ENCODE measurements at regions not wholly inside any gene's neighbourhood (a gene's known extent, or its start where the extent isn't known, plus 50 kb on each side); places are given as distances from the start of the nearest gene placed in this dataset.
A peak's percentile ranks its signal among the peaks of the same experiment; 100 is the strongest.
"Not testable (repeated sequence)": the region's sequence is repeated elsewhere in the genome, so short reads cannot be mapped to it uniquely, and the experiment has no call there.

DNA sequence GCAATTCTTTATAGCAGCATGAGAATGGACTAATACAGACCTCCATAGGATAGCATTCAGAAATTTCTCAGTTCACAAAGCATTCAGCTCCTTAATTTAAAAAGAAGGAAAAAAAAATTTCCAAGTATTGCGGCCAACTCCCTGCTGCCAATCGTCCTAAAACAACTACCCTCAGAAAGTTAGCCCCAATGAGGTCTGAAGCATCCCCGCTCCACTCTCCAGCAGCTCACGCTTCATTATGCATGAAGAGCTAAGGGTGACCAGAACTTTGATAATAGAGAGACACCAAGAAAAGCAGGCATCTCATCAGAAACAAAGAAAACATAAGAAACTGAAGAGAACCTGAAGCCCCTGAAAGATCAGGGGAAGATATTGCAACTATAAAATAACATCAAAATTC lies 172.8 kb upstream of the NUDT4 start:
- DNase-seq (ENCODE audit: low read depth) = no peak

DNA sequence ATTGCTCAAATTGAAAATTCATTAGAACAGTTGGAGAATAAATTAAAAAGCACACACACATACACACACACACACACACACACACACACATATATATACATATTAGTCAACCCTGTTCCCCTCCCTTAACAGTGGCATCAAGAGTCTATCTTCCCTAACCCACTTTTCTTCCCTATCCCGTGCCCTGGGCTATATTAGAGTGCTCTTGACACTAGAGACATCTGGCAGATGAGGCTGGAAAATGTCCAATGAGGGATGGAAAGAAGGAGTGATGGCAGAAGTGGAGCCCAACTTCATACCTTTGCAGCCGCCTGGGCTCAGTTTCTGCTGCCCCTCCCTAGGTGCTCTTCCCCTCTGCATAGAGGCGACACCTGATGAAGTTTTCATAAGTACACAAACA lies 172.4 kb upstream of the NUDT4 start:
- no peak for DNase-seq (ENCODE audit: low read depth)

DNA sequence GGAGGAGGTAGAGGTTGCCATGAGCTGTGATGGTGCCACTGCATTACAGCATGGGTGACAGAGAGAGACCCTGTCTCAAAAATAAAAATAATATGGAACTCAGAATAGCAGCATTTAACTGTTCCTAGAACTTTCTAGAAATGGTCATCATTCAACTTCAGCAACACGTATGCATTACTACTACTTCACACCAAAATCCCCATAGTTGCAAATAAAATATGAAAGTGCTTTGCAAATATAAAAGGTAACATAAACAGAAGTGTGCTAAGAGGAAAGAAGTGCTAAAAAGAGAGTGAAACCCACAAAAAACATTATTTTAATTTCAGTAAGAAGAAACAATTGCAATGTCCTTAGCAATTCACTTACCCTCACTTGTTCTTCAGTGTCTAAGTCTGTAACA lies 169.7 kb upstream of the NUDT4 start:
- DNase-seq (ENCODE audit: low read depth) = no peak

DNA sequence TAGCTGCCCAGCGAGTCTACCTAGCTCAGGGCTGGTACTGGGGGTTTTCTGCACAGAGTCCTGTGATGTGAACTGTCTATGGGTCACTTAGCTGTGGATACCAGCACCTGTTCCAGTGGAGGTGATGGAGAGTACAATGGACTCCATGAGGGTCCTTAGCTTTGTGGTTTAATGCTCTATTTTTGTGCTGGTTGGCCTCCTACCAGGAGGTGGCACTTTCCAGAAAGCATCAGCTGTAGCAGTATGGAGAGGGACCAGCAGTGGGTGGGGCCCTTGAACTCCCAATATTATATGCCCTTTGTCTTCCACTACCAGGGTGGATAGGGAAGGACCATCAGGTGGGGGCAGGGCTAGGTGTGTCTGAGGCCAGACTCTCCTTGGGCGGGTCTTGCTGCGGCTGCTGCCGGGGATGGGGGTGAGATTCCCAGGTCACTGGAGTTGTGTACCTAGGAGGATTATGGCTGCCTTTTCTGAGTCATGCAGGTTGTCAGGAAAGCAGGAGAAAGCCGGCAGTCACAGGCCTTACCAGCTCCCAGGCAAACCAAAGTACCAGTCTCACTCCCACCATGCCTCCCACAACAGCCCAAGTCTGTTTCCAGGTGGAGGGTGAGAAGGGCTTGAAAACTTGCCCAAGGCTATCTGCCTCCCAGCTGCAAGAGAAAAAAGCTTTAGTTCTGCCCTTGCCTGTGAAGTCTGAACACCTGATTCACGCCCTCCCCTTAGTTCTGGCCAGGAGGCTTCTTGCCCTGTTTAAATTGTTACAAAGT lies 163.0 kb upstream of the NUDT4 start:
- no peak for DNase-seq (ENCODE audit: low read depth)

DNA sequence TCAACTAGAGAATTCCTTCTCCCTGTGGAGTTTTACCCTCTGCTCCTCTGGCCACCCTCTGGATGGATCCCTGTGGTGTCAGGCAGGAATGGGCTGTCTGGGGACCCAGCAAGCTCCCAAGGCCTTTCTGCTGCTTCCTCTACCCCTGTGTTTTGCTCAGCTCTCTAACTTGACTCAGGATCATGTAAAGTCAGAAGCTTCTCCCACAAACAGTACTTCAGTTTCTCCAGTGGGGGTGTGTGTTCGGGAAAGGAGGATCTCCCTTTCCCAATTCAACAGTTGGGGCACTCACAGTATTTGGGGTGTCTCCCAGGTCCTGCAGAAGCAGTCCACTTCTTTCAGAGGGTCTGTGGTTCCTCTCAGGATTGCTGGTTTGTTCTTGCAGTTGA lies 162.4 kb upstream of the NUDT4 start:
- no peak for DNase-seq (ENCODE audit: low read depth)

DNA sequence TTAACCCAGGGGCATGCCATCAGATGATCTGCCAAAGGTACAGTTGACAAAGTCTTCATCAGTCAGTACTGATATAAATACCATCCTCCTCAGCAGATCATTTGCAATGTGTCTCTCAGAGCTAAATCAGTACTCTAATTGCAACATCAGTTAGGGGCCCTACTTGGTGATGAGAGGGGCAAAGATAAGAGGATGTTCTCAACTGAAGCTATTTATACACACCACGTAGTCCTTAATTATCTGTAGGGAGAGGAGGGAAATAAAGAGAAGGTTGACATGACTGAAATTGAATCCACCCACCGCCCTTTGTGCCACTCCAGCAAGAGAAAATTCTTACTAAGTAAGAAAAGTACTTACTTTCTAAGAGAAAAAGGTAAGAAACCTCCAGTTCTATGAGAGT lies 157.8 kb upstream of the NUDT4 start:
- no peak for DNase-seq (ENCODE audit: low read depth)

DNA sequence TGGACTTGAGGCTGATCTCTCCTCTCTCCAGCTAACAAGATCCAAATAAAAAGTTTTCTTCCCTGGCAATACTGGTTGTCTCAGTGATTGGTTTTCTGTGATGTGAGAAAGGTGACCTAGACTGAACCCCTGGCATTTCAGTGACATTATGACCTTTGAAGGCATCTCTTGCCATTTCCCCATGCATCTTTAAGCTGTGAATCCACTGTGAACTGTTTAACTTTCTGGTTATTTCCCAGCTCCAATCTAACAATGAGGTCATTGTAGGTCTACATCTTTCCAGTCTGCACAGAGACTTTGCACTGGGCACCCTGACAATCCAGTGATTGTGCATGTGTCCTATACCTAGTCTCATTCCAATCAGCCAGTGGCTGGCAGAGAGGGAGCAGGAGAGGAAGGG lies 155.9 kb upstream of the NUDT4 start:
- no peak for DNase-seq (ENCODE audit: low read depth)

DNA sequence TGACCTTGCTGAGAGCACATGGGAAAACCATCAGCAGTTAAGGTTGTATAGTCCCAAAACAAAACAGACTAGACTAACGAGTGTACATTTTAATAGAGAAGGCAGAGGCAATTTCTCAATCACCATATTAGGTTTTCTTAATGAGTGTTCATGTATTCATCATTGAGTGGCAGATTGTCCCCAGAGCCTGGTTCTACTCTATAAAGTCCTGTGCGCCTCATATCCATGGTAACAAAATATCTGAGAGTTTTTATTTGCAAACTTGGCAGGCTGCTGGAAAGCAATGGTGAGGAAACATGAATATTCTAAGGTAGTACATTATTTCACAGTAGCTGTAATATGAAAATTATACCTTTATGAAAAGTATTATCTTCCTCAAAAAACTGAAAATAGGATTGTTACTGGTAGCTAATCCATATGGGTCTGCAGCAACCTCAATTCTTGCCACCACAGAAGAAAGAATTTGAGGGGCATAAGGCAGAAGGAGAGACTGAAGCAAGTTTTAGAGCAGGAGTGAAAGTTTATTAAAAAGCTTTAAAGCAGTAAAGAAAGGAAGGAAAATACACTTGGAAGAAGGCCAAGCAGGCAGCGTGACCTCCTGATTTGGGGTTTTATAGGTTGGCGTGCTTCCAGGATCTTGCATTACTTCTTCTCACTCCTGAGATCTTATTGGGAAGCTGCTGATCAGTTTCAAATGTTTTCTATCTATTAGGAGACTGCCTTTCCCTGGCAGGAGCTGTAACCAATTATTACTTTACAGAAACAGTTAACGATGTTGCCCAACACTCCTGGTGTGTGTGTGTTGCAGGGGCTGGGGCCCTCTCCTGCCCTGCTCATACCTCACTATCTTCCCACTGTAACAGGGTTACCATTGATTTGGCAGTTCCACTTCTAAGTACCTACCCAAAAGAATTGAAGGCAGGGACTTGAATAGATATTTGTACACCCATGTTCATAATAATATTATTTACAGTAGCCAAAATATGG lies 154.0 kb upstream of the NUDT4 start:
- peak; percentile 57 for DNase-seq (ENCODE audit: low read depth)

DNA sequence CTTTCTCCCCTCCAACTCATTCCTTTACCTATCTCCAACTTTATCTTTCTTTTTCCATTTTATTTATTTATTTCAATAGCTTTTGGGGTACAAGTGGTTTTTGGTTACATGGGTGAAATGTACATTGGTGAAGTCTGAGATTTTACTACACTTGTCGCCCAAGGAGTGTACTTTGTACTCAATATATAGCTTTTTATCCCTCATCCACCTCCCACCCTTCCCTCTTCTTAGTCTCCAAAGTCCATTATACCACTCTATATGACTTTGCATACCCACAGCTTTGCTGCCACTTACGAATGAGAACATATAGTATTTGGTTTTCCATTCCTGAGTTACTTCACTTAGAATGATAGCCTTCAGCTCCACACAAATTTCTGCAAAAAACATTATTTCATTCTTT lies 152.6 kb upstream of the NUDT4 start:
- no peak for DNase-seq (ENCODE audit: low read depth)

DNA sequence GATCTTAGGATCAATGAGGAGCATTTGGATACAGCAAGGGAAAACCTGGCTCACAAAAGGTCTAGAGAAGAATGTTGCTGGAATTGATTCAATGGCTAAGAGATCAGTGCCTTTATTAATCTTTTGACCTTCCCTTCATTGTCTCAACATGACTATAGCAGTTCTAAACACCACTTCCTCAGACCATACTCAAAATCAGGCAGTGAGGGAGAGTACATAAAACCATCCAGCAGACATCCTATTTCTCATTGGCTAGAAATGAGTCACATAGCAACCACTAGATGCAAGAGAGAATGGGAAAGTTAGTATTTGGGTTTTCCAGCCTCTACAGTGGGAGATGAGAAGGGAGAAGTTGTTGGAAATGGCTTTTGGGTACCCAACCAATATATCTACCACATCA lies 151.4 kb upstream of the NUDT4 start:
- DNase-seq (ENCODE audit: low read depth) = no peak

DNA sequence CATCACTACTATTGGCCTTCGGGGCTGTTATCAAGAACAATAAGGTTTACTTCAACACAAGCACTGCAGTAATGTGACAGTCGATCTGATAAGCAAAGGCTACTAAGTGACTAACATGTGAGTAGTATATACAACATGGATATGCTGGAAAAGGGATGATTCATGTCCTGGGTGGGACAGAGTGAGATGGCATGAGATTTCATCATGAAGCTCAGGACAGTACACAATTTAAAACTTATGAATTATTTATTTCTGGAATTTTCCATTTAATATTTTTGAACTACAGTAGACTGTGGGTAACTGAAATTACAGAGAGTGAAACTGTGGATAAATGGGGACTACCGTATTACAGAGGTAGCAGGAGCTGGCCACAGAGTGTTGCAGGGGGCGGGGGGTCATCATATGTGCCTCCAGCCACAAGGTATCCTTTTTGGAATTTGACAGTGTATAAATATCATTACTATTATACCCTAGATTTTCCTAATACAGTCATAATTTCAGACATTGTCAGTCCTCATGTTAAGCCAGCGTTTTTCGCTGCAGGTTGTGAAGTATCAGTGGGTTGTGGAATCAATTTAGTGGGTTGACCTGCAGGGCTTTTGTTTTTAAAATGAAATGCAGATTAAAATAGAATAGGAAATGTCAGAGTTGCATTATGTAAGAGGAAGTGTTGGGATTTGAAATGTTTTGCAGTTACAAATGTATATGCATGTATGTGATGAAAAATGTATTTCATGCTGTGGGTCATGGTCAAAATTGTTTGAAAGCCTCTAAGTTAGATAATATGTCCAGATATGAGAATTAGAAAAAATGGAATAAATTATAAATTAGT lies 148.0 kb upstream of the NUDT4 start:
- DNase-seq (ENCODE audit: low read depth) = peak; percentile 53

DNA sequence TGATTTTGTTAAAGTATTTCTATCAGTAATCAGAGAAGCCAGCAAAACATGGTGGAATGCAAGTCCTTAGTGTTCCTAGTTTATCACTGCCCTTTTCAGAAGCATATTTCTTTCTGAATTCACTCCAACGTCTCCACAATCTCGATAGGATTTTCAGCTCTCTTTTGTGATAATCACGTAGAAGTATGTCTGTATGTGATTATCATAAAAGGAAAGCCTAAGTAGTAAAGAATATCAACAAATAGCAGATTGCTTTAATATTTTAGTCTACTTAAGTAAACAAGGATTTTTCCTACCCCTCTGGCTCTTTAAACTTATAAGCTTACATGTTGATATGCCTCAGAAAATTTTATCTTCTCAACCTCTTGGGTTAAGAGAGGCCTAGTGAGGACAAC lies 147.4 kb upstream of the NUDT4 start:
- DNase-seq (ENCODE audit: low read depth) = no peak

DNA sequence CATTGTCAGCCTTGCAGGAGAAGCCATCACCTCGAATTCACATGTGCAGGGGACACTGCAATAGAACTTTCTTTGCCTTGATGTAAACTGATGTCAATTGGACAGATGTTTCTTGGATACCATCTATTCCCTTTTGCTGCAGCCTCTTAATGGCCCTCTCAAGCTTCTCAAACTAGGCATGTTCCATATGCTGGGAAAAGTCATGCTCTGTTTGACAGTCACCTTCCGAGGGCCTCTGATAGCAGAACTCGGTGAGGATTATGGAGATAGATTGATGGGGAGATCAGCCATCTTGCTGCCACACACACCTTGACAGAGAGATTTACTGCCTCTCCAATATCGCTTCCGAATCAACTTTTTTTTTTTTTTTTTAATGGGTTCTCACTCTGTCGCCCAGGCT lies 145.8 kb upstream of the NUDT4 start:
- DNase-seq (ENCODE audit: low read depth) = no peak

DNA sequence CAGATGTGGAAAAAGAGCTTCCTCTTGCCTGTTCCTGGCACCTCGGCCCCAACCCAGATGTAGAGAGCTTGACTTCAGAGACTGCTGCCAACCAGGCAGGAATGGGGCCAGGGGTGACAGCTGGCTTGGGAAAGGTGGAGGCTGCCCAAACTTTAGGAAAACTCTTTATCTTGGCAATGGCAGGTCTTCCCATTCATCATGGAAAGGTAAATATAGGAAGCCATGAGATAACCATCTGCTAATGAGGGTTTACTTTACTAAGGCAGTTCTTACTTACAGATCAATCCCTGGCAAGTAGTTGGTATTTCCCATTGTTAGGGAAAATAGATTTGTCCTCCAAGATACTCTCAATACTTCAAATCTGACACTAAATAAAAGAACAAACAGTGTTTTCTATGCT lies 143.1 kb upstream of the NUDT4 start:
- no peak for DNase-seq (ENCODE audit: low read depth)

DNA sequence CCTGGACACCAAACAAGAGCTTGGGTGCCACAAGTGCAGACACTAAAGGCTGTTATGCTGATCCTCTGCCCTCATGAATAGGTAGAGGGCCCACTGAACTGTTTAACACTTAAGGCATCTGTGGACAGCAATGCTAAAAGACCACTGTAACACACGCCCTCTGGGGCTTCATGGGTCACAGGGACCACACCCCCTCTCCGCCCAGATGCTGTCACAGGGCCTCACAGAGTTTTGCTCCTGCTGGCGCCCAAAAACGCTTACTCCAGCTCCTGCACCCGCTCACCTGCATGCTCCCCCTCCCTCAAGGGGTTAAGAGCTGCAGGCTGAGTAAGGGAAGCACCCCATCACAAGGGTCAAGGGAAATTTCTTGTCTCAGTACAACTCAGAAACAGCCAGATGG lies 141.8 kb upstream of the NUDT4 start:
- no peak for DNase-seq (ENCODE audit: low read depth)

DNA sequence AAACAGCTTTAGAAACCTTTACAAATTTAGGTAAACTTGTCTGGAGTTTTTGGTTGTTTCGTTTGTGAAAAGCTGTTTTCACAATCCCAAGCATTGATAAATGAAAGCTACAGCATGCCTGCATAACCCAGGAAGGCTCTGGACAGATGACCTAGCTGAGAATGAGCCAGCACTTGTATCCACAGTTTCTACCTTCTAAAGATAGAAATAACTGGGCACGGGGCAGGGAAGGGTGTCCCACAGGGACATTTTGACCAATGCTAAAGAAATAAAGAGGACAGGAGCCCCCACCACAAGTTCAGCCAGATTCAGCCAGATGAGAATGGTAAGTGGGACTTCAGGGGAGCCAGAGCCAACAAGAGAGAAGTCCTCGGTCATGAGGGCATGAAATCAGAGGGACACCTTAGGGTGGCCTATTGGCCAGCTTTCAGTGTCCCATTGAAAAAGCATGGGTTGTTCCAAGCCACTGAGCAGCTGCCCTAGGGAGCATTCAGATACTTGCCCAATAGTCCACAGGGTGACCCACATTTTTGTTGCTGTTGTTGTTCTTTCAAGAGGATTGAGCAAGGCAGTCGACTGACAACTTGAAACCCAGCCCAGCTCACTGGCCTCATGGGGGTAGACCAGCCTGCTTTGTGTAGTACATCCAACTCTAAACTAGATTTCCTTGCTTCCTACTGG lies 140.3 kb upstream of the NUDT4 start:
- DNase-seq (ENCODE audit: low read depth) = no peak

DNA sequence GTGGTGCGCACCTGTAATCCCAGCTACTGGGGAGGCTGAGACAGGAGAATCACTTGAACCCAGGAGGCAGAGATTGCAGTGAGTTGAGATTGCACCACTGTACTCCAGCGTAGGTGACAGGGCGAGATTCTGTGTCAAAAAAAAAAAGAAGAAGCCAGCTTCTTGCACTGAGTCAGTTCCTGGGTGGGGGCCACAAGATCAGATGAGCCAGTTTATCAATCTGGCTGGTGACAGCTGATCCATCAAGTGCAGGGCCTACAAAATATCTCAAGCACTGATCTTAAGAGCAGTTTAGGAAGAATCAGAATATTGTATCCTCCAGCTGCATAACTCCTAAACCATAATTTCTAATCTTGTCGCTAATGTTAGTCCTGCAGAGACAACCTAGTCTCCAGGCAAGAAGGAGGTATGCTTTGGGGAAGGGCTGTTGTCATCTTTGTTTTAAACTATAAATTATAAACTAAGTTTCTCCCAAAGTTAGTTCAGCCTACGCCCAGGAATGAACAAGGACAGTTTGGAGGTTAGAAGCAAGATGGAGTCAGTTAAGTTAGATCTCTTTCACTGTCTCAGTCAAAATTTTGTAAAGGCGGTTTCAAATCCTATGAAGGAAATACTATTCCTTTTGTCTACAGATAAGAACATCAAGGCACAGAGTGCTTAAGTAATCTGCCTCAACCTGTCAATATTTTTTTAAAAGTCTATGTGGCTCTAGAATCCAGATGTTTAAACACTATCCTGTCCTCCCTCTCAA lies 139.0 kb upstream of the NUDT4 start:
- DNase-seq (ENCODE audit: low read depth) = not testable (repeated sequence)

DNA sequence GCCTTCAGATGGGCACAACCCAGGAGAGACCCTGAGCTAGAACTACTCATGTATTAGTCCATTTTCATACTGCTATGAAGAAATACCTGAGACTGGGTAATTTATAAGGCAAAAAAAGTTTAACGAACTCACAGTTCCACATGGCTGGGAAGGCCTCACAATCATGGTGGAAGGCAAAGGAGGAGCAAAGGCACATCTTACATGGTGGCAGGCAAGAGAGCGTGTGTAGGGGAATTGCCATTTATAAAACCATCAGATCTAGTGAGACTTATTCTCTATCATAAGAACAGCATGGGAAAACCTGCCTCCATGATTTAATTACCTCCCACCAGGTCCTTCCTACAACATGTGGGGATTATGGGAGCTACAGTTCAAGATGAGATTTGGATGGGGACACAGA lies 137.9 kb upstream of the NUDT4 start:
- DNase-seq (ENCODE audit: low read depth) = not testable (repeated sequence)

DNA sequence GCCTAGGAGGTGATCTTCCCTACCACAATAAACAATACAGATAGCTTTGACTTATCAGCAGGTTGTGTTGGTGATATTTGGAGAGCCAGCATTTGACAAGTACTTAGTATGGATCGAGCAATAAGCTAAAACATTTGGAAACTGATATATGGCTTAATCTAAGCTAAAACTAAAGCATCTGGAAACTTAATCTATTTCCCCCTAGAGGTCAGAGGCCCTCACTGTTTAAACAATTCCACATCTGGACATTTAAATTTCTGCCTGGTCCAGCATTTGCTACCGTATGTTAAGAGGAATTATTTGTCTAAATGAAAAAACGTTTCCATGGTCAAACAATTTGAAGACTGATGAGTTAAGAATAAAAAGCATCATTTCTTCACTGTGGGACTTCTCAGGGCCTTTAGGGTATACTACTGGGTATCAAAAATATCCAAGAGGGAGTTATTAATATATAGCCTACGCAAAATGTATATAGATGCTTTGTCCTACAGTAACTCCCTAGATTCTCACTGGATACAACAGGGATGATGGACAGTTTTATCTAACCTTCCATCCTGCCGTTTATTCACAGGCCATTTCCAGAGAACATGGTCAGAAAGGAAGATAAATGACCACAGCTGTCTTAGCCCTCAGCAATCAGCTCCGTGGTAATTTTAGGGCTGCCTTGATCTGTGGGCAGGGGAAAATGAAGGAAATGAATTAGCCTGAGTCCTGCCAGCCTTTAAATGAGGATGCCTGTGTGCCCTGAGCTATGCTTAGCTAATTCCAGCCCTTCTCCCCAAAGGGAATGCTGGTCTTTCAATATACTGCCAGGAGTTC lies 135.4 kb upstream of the NUDT4 start:
- no peak for DNase-seq (ENCODE audit: low read depth)

DNA sequence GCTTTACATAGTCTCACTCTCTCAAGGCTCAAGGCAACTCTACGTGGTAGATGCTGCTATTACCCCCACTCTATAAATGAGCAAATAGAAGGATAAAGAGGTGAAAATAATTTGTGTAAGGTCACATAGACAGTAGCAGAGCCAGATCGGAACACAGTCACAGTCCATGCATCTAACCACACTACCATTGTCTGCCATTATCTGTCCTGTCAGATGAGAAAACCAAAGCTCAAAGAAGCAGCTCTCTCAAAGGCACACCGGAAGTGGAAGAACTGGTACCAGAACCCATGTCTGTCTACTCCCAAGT lies 134.4 kb upstream of the NUDT4 start:
- DNase-seq (ENCODE audit: low read depth) = no peak
